Esophagus muscularis mucosa (tissue), 4 donors: ENCODE measurements at regions not wholly inside any gene's neighbourhood (a gene's known extent, or its start where the extent isn't known, plus 50 kb on each side); places are given as distances from the start of the nearest gene placed in this dataset.

Experiments used
- EP300 ChIP-seq: sonication (generic); formaldehyde crosslinking; IDR thresholded peaks from one replicate; pipeline ENCODE4 v1.6.1; 2017; ENCODE audit warnings: antibody characterized with exemption
- POLR2A ChIP-seq: fragments of 450-650 bp; IDR thresholded peaks from one replicate; pipeline ENCODE4 v1.6.1; 2017; ENCODE audit warnings: antibody characterized with exemption, moderate library complexity, mild to moderate bottlenecking, low read depth
- TF ChIP-seq, protein P1 (sequence below), 3 experiments: fragments of 200-600 bp in 2 of 3; fragments of 450-650 bp in 1 of 3; sonication (generic) in 2 of 3; IDR thresholded peaks; one replicate each; pipeline ENCODE4 v1.5.1; 2017 to 2019; ENCODE audit warnings: antibody characterized with exemption in 3 of 3, mild to moderate bottlenecking in 2 of 3, moderate library complexity in 1 of 3

DNA sequence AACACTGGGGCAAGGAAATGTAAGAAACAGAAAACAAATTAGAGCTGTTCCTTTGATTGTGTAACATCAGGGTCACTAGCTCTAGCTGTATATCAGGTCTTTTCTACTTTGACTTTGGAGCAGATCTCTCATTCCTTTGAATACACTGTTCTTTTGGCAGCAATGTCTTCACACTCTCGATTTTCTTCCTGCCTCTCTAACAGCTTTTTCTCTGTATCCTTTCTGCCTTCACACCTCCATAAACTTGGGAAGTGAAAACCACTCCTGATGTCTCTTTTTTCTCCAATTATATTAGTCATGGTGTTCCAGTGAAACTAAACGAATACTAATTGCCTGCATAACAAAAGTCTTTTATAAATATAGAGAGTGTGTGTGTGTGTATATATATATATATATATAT is 1458.0 kb downstream of the NCAM2 start:
- TF ChIP-seq, protein P1, sequence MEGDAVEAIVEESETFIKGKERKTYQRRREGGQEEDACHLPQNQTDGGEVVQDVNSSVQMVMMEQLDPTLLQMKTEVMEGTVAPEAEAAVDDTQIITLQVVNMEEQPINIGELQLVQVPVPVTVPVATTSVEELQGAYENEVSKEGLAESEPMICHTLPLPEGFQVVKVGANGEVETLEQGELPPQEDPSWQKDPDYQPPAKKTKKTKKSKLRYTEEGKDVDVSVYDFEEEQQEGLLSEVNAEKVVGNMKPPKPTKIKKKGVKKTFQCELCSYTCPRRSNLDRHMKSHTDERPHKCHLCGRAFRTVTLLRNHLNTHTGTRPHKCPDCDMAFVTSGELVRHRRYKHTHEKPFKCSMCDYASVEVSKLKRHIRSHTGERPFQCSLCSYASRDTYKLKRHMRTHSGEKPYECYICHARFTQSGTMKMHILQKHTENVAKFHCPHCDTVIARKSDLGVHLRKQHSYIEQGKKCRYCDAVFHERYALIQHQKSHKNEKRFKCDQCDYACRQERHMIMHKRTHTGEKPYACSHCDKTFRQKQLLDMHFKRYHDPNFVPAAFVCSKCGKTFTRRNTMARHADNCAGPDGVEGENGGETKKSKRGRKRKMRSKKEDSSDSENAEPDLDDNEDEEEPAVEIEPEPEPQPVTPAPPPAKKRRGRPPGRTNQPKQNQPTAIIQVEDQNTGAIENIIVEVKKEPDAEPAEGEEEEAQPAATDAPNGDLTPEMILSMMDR (IDR thresholded peaks at IDR 0.05) = no peak
- TF ChIP-seq EP300 (no peak), POLR2A (no peak)
